Nephron progenitor cell (in vitro differentiated cells): ENCODE measurements at regions not wholly inside any gene's neighbourhood (a gene's known extent, or its start where the extent isn't known, plus 50 kb on each side); places are given as distances from the start of the nearest gene placed in this dataset.

Experiments used
- DNase-seq: peaks from one replicate; pipeline ENCODE4 v3.0.0; 2021
- H3K27ac Mint-ChIP-seq: 2 replicates; pipeline ENCODE4 v1.8.0; 2021; ENCODE audit warnings: mild to moderate bottlenecking, moderate library complexity, mixed read lengths
- H3K27me3 Mint-ChIP-seq: 2 replicates; pipeline ENCODE4 v1.8.0; 2021; ENCODE audit warnings: mild to moderate bottlenecking, low read depth, mixed read lengths; ENCODE audit not compliant: poor library complexity
- H3K36me3 Mint-ChIP-seq: 2 replicates; pipeline ENCODE4 v1.8.0; 2021; ENCODE audit warnings: low read depth, mixed read lengths
- H3K4me1 Mint-ChIP-seq: 2 replicates; pipeline ENCODE4 v1.8.0; 2021; ENCODE audit warnings: mixed read lengths
- H3K4me3 Mint-ChIP-seq: 2 replicates; pipeline ENCODE4 v1.8.0; 2021; ENCODE audit warnings: mild to moderate bottlenecking, moderate library complexity, mixed read lengths
- H3K9me3 Mint-ChIP-seq: 2 replicates; pipeline ENCODE4 v1.8.0; 2021; ENCODE audit warnings: mild to moderate bottlenecking, moderate library complexity, mixed read lengths
- TF ChIP-seq, protein P1 (sequence below): fragments of 200-600 bp; sonication (generic); IDR thresholded peaks from 2 replicates; pipeline ENCODE4 v1.5.0; 2021; ENCODE audit warnings: antibody characterized with exemption

DNA sequence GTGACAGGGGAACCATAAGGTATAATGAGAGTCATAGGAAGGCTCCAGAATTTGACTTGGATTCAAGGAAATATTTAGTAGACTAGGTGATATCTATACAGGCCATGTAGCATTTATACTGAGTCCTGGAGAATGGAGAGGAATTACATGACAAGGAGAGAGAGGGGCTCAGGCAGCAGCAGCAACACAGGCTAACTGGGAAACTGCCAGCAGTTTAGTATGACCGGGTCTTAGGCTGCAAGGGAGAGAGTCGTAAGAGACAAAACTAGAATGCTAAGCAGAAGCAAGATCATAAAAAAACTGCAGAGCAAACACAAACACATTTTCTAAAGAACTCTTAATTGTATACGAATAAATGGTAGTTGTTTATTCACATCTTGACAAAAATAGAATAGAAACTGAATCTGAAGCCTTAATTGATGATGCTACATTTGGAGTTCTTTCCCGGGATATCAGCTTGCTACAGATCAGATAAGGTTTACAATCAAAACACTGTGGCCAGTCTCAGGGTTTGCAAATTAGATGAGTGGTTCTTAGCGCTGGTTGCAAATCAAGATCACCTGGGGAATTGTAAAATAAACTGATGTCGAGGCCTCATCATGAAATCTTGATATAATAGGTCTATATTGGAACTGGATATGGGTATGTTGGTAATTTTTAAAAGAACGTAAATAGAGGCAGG is 480.0 kb upstream of the C9orf72 start:
- H3K36me3 Mint-ChIP-seq: no peaks in the 10 kb centered on the region
- no peaks in the 10 kb centered on the region for H3K27me3 Mint-ChIP-seq
- H3K4me1 Mint-ChIP-seq: peaks cover 24% of the 10 kb centered on the region
- DNase-seq: no peak
- no peak overlapping the region for H3K4me3 Mint-ChIP-seq
- H3K9me3 Mint-ChIP-seq: peaks cover under 1% of the 10 kb centered on the region
- TF ChIP-seq, protein P1, sequence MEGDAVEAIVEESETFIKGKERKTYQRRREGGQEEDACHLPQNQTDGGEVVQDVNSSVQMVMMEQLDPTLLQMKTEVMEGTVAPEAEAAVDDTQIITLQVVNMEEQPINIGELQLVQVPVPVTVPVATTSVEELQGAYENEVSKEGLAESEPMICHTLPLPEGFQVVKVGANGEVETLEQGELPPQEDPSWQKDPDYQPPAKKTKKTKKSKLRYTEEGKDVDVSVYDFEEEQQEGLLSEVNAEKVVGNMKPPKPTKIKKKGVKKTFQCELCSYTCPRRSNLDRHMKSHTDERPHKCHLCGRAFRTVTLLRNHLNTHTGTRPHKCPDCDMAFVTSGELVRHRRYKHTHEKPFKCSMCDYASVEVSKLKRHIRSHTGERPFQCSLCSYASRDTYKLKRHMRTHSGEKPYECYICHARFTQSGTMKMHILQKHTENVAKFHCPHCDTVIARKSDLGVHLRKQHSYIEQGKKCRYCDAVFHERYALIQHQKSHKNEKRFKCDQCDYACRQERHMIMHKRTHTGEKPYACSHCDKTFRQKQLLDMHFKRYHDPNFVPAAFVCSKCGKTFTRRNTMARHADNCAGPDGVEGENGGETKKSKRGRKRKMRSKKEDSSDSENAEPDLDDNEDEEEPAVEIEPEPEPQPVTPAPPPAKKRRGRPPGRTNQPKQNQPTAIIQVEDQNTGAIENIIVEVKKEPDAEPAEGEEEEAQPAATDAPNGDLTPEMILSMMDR: no peak
- peak overlapping the region; percentile 68 for H3K27ac Mint-ChIP-seq

DNA sequence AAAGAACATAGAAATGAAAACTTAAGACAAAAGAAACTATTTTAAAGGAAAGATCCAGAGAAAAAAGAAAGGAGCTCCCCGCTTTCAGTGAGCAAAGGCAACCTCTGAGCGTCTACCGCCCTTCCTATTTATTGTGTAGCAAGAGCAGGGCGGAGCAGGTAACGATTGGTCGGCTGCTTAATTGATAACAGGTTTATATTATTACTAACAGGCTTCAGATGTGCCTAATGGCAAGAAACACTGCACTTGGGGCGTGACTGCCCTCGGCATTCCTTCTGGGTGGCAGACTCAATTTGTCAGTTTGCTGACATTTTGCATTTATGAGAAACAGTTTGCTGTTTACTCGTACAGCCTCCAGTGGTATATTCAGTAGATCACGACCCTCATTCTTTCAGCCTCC is 482.7 kb upstream of the C9orf72 start:
- H3K27ac Mint-ChIP-seq: no peak overlapping the region
- DNase-seq: no peak
- H3K27me3 Mint-ChIP-seq: peaks cover 3% of the 10 kb centered on the region
- H3K4me3 Mint-ChIP-seq: no peak overlapping the region
- no peaks in the 10 kb centered on the region for H3K36me3 Mint-ChIP-seq
- peaks cover 10% of the 10 kb centered on the region for H3K9me3 Mint-ChIP-seq
- peaks cover 24% of the 10 kb centered on the region for H3K4me1 Mint-ChIP-seq
- TF ChIP-seq, protein P1: no peak

DNA sequence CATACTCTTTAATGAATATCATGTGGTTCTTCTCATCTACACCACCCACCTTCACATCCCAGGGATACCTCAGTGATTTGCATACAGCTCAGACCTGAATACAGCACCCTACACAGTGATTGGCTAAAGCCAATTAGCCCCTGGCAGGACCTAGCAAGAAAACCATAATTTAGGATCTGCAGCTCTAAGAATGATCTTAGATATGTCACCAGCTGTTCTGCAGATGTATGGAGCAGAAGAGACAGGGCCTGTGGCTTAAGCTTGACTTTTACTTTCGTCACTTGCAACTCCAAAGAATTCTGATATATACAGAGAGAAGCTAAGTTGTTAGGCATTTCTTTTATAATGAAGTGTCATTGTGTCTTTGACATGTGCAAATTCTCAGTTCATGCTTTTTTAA is 483.2 kb upstream of the C9orf72 start:
- no peak for DNase-seq
- no peak overlapping the region for H3K27ac Mint-ChIP-seq
- no peak overlapping the region for H3K4me3 Mint-ChIP-seq
- TF ChIP-seq, protein P1: no peak
- peaks cover 3% of the 10 kb centered on the region for H3K27me3 Mint-ChIP-seq
- H3K36me3 Mint-ChIP-seq: no peaks in the 10 kb centered on the region
- peaks cover 10% of the 10 kb centered on the region for H3K9me3 Mint-ChIP-seq
- peaks cover 24% of the 10 kb centered on the region for H3K4me1 Mint-ChIP-seq

DNA sequence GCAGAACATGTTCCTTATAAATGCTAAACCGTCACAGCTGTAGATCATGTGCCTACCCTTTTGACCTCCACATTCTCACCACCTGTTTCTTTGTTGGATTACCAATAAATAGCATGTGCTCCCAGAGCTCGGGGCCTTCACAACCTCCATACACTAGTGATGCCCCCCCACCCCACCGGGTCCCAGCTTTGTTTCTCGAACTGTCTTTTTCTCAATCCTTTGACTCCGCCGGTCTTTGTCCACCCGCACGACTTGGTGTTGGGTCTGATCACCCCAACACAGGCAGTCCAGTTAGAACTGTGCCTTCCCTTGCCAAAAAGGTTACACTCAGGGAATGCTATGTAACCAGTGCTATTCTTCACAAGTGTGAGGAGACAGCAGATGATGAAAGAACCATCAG is 485.9 kb upstream of the C9orf72 start:
- Mint-ChIP-seq H3K27ac (no peak overlapping the region), H3K36me3 (no peaks in the 10 kb centered on the region), H3K4me3 (no peak overlapping the region), H3K9me3 (peaks cover 10% of the 10 kb centered on the region), H3K27me3 (peaks cover 3% of the 10 kb centered on the region), H3K4me1 (peaks cover 3% of the 10 kb centered on the region)
- TF ChIP-seq, protein P1: no peak
- no peak for DNase-seq

DNA sequence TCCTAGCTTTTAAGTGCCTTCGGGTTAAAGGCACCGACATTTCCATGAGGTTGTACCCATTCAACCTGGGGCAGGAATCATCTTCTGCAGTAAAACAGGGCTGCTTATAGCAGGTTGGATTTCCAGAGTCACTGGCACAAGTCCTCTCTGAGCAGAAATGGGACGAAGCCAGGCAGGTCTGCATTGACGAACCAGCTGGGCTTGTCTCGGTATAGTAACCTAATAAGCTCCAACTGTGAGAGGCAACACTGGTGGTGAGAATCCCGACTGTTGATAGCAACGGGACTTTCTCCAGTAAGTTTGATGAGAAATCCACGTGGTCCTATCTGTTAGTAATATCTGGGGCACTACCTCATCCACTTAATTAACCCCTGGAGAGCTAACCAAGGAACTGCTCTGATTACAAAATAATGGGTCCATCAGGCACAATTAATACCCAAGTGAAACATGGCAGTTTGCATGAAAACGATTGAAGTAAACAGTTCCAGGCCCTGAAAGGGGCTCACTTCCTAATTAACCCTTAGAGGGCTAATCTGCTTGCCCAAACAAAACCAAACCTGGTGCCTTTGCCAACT is 491.0 kb upstream of the C9orf72 start:
- no peak overlapping the region for H3K4me3 Mint-ChIP-seq
- no peaks in the 10 kb centered on the region for H3K4me1 Mint-ChIP-seq
- H3K27me3 Mint-ChIP-seq: peaks cover 6% of the 10 kb centered on the region
- no peaks in the 10 kb centered on the region for H3K36me3 Mint-ChIP-seq
- no peak overlapping the region for H3K27ac Mint-ChIP-seq
- TF ChIP-seq, protein P1: no peak
- peaks cover 1% of the 10 kb centered on the region for H3K9me3 Mint-ChIP-seq
- DNase-seq: no peak

DNA sequence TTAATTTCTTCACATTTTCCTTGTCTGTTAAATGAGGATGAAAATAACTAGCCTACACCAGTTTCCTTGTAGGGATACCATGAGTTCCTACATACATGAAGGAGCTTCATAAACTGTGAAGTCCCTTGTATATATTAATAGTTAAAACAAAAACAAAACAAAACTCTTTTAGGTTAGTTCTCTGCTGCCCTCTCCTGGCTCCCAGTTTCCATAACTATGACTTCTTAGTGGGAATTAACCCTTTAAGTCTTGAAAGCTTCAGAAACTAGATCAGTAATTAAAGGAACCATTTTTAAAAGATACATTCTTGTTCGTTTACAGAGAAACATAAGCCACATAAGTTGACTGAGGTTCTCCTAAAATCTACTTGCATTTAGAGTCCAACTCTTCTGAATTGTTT is 500.0 kb upstream of the C9orf72 start:
- TF ChIP-seq, protein P1: peak; percentile 75
- Mint-ChIP-seq H3K27ac (no peak overlapping the region), H3K9me3 (no peaks in the 10 kb centered on the region), H3K36me3 (no peaks in the 10 kb centered on the region), H3K27me3 (no peaks in the 10 kb centered on the region), H3K4me3 (no peak overlapping the region), H3K4me1 (no peaks in the 10 kb centered on the region)
- peak; percentile 40 for DNase-seq
